ENCODE measurements at regions not wholly inside any gene's neighbourhood (a gene's known extent, or its start where the extent isn't known, plus 50 kb on each side); places are given as distances from the start of the nearest gene placed in this dataset.

DNA sequence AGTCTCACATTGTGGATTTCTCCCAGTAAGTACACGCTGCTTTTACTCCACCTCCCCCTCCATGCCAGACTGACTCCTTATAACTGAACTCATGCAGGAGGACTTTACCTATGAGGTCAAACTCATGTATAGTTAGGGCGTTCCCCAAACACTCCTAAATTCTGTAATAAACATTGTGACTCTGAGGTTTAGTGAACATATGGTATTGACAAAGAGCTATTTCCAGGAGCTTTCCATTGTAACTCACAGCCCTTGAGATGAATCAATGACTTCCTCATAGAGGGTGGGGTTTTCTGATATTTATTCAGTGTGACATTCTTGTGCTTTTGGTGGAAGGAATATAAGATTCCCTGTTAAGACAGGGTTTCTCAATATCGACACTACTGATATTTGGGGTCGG lies 337.4 kb upstream of the SLC14A2 start:
- no peak for TF ChIP-seq TAF1 (IDR thresholded peaks at IDR 0.05; ENCODE audit: borderline replicate concordance, low read depth, low read length)
- no peak for TF ChIP-seq FOXM1 (IDR thresholded peaks at IDR 0.05; ENCODE audit: low read depth)
- no peak for TF ChIP-seq ELF1 (IDR thresholded peaks at IDR 0.05)
- no peak for TF ChIP-seq RFX5 (IDR thresholded peaks at IDR 0.05; ENCODE audit: low read length)
- TF ChIP-seq NRF1 (IDR thresholded peaks at IDR 0.05; ENCODE audit: low read depth, low read length) = no peak
- TF ChIP-seq TEAD4 (IDR thresholded peaks at IDR 0.05; ENCODE audit: borderline replicate concordance, insufficient read depth) = no peak
- TF ChIP-seq, protein P1, sequence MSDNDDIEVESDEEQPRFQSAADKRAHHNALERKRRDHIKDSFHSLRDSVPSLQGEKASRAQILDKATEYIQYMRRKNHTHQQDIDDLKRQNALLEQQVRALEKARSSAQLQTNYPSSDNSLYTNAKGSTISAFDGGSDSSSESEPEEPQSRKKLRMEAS (IDR thresholded peaks at IDR 0.05; ENCODE audit: low read depth) = no peak
- TF ChIP-seq, protein P2, sequence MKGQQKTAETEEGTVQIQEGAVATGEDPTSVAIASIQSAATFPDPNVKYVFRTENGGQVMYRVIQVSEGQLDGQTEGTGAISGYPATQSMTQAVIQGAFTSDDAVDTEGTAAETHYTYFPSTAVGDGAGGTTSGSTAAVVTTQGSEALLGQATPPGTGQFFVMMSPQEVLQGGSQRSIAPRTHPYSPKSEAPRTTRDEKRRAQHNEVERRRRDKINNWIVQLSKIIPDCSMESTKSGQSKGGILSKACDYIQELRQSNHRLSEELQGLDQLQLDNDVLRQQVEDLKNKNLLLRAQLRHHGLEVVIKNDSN (IDR thresholded peaks at IDR 0.05; ENCODE audit: borderline replicate concordance, low read depth) = no peak
- no peak for TF ChIP-seq MXI1 (IDR thresholded peaks at IDR 0.05; ENCODE audit: low read depth, low read length)
- TF ChIP-seq, protein P3, sequence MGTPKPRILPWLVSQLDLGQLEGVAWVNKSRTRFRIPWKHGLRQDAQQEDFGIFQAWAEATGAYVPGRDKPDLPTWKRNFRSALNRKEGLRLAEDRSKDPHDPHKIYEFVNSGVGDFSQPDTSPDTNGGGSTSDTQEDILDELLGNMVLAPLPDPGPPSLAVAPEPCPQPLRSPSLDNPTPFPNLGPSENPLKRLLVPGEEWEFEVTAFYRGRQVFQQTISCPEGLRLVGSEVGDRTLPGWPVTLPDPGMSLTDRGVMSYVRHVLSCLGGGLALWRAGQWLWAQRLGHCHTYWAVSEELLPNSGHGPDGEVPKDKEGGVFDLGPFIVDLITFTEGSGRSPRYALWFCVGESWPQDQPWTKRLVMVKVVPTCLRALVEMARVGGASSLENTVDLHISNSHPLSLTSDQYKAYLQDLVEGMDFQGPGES (IDR thresholded peaks at IDR 0.05; ENCODE audit: low read depth, low read length) = no peak
- no peak for TF ChIP-seq YY1 (IDR thresholded peaks at IDR 0.05; ENCODE audit: low read depth)
- CTCF ChIA-PET = interaction anchor here (7.4 kb wide), 1 partner anchor 107 kb away, joined by 72 read pairs; no protein-coding TSS in a partner anchor
- H4K20me1 ChIP-seq (ENCODE audit: insufficient read depth) = no peaks in the 10 kb centered on the region

DNA sequence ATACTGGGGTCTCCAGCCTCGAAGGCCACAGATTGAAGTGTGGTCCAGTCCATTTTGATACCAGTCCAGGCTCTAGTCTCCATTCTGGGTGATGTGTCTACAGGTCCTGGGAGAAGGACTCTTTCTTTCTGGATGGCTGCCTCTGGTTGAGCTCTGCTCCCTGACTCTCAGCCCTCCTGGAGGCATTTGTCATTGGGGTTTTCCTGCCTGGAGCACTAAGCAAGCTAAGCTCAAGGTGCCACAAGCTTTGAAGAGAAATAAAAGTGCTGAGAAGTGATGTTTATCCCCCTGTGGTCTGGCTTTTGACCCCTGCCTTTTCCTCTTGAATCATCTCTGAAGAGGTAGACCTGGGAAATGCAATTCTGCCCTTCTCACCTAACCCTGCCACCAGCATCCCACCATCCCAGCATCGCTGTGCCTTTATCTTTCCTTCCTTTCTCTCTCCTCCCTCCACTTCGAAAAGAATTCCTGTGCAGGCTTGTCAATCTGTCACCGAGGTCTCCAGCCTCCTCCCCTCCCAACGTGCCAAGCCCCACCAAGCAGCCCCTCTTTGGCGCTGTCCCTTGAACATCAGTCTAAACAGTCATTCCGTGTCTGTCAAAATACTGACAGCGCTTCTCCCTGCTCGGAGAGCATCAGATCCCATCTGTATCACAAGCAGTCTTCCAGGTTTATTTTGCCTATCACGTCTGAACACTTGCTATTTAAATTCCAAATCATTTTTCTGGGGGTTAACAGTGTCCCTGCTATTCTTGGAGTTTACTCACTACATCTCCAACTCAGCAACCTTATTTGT lies 334.6 kb upstream of the SLC14A2 start:
- CTCF ChIA-PET = no interaction called here
- WGBS (ENCODE audit: low lambda C conversion rate) = 55% methylated on average over 10 of the region's 10 CpGs

More for the DNA sequence above, 337.4 kb upstream of the SLC14A2 start:
- Histone ChIP-seq H3K9ac (no peak overlapping the region), H3K4me1 (ENCODE audit: control insufficient read depth in 1 of 2, insufficient read depth in 2 of 2, low read depth in 1 of 2, low read length in 1 of 2) (no peaks in the 10 kb centered on the region), H3K36me3 (replicated peaks in 1 of 2; ENCODE audit: control insufficient read depth in 1 of 2, insufficient read depth in 2 of 2, low read length in 1 of 2) (no peaks in the 10 kb centered on the region), H3K9me3 (no peaks in the 10 kb centered on the region), H3K4me3 (ENCODE audit: low read depth in 2 of 2, low read length in 1 of 2) (no peak overlapping the region), H2AFZ (ENCODE audit: low read depth) (no peak overlapping the region), H3K27me3 (ENCODE audit: insufficient read depth) (no peaks in the 10 kb centered on the region), H3K79me2 (ENCODE audit: insufficient read depth) (no peaks in the 10 kb centered on the region), H3K9me2 (no peaks in the 10 kb centered on the region), H3F3A (replicated peaks; ENCODE audit: insufficient read depth) (no peaks in the 10 kb centered on the region), H3K27ac (ENCODE audit: low read depth in 2 of 2, low read length in 1 of 2) (no peak overlapping the region), H3K4me2 (no peak overlapping the region)
- DNase-seq = no peak
- WGBS (ENCODE audit: low lambda C conversion rate) = 78% methylated on average over 4 of the region's 4 CpGs
- POLR2A ChIA-PET = no interaction called here

More for the DNA sequence above, 334.6 kb upstream of the SLC14A2 start:
- H3K79me2 ChIP-seq (ENCODE audit: insufficient read depth) = no peaks in the 10 kb centered on the region
- POLR2A ChIA-PET = no interaction called here
- no peak overlapping the region for H3K4me3 ChIP-seq (ENCODE audit: low read depth in 2 of 2, low read length in 1 of 2)
- no peak overlapping the region for H3K9ac ChIP-seq
- no peak overlapping the region for H3K4me2 ChIP-seq
- H3F3A ChIP-seq (replicated peaks; ENCODE audit: insufficient read depth) = no peaks in the 10 kb centered on the region
- no peaks in the 10 kb centered on the region for H3K9me3 ChIP-seq
- H3K36me3 ChIP-seq (replicated peaks in 1 of 2; ENCODE audit: control insufficient read depth in 1 of 2, insufficient read depth in 2 of 2, low read length in 1 of 2) = no peaks in the 10 kb centered on the region
- H3K27ac ChIP-seq (ENCODE audit: low read depth in 2 of 2, low read length in 1 of 2) = no peak overlapping the region
- TF ChIP-seq, protein P1 (IDR thresholded peaks at IDR 0.05; ENCODE audit: low read depth) = no peak
- TF ChIP-seq MEF2A (IDR thresholded peaks at IDR 0.05; ENCODE audit: borderline replicate concordance, low read depth) (no peak), RFX5 (IDR thresholded peaks at IDR 0.05; ENCODE audit: low read length) (no peak), RXRA (IDR thresholded peaks at IDR 0.05; ENCODE audit: borderline replicate concordance, low read depth) (no peak), NRF1 (IDR thresholded peaks at IDR 0.05; ENCODE audit: low read depth, low read length) (no peak)
- TF ChIP-seq, protein P4, sequence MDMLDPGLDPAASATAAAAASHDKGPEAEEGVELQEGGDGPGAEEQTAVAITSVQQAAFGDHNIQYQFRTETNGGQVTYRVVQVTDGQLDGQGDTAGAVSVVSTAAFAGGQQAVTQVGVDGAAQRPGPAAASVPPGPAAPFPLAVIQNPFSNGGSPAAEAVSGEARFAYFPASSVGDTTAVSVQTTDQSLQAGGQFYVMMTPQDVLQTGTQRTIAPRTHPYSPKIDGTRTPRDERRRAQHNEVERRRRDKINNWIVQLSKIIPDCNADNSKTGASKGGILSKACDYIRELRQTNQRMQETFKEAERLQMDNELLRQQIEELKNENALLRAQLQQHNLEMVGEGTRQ (IDR thresholded peaks at IDR 0.05; ENCODE audit: borderline replicate concordance, low read depth, low read length) = no peak
- no peaks in the 10 kb centered on the region for H3K27me3 ChIP-seq (ENCODE audit: insufficient read depth)
- H3K9me2 ChIP-seq = no peaks in the 10 kb centered on the region
- no peaks in the 10 kb centered on the region for H3K4me1 ChIP-seq (ENCODE audit: control insufficient read depth in 1 of 2, insufficient read depth in 2 of 2, low read depth in 1 of 2, low read length in 1 of 2)
- no peak overlapping the region for H2AFZ ChIP-seq (ENCODE audit: low read depth)
- no peak for DNase-seq
- H4K20me1 ChIP-seq (ENCODE audit: insufficient read depth) = no peaks in the 10 kb centered on the region

Data from SK-N-SH (cell line).